ENCODE measurements at regions not wholly inside any gene's neighbourhood (a gene's known extent, or its start where the extent isn't known, plus 50 kb on each side); places are given as distances from the start of the nearest gene placed in this dataset.
A peak's percentile ranks its signal among the peaks of the same experiment; 100 is the strongest.

GRCh38 chrX:149274516-149275105, 230.5 kb downstream of the IDS start:
- no peak overlapping the region for H2AFZ ChIP-seq (ENCODE audit: low read length)
- H3K9ac ChIP-seq (ENCODE audit: insufficient read depth, low read length): no peak overlapping the region

DNA sequence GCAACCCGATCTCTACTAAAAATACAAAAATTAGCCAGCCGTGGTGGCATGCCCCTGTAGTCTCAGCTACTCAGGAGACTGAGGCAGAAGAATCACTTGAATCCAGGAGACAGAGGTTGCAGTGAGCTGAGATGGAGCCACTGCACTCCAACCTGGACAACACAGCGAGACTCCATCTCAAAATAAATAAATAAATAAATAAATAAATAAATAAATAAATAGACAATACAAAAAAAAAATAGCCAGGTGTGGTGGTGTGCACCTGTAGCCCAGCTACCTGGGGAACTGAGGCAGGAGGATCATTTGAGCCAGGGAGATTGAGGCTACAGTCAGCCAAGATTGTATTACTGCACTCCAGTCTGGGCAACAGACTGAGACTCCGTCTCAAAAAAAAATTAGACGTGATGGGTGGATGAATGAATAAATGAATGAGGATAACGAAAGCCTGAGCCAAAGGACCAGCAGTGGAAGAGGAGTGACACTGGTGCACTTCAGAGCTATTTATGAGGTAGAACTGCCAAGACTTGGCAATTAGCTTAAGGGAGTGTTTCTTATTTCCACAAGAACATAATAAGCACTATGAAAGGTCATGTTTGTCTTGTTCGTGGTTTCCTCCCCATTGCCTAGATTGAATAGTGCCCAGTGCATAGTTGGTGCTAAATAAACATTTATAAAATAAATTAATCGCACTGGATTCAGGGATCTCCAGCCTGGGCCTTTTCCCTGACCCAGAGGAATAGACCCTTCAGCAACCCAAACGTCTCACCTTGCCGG, 232.2 kb downstream of the IDS start:
- H3K4me1 ChIP-seq (ENCODE audit: control insufficient read depth, extremely low read depth, insufficient read depth, low read length): no peaks in the 10 kb centered on the region
- H3K36me3 ChIP-seq (ENCODE audit: control insufficient read depth, insufficient read depth, low read length): no peaks in the 10 kb centered on the region
- no peaks in the 10 kb centered on the region for H3K9me3 ChIP-seq (ENCODE audit: control insufficient read depth, insufficient read depth, low read depth, low read length)
- no peak overlapping the region for H3K4me2 ChIP-seq (ENCODE audit: extremely low read depth, insufficient read depth, low read length)
- H3K27ac ChIP-seq (ENCODE audit: insufficient read depth, low read length): no peak overlapping the region
- no peaks in the 10 kb centered on the region for H4K20me1 ChIP-seq (ENCODE audit: control insufficient read depth, extremely low read depth, insufficient read depth, low read length)
- H3K4me3 ChIP-seq (replicated peaks in 1 of 4; ENCODE audit: control extremely low read depth in 1 of 4, insufficient read depth in 1 of 4, low read depth in 3 of 4, low read length in 4 of 4): no peak overlapping the region
- H2AFZ ChIP-seq (ENCODE audit: low read length): no peak overlapping the region
- TF ChIP-seq, protein P1, sequence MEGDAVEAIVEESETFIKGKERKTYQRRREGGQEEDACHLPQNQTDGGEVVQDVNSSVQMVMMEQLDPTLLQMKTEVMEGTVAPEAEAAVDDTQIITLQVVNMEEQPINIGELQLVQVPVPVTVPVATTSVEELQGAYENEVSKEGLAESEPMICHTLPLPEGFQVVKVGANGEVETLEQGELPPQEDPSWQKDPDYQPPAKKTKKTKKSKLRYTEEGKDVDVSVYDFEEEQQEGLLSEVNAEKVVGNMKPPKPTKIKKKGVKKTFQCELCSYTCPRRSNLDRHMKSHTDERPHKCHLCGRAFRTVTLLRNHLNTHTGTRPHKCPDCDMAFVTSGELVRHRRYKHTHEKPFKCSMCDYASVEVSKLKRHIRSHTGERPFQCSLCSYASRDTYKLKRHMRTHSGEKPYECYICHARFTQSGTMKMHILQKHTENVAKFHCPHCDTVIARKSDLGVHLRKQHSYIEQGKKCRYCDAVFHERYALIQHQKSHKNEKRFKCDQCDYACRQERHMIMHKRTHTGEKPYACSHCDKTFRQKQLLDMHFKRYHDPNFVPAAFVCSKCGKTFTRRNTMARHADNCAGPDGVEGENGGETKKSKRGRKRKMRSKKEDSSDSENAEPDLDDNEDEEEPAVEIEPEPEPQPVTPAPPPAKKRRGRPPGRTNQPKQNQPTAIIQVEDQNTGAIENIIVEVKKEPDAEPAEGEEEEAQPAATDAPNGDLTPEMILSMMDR (conservative IDR thresholded peaks at IDR 0.05 in 1 of 2, IDR thresholded peaks at IDR 0.05 in 1 of 2; ENCODE audit: low read depth in 1 of 2, low read length in 2 of 2): no peak
- no peak for TF ChIP-seq EZH2 (IDR thresholded peaks at IDR 0.05; ENCODE audit: low read length, missing control alignments)
- no peak overlapping the region for H3K9ac ChIP-seq (ENCODE audit: insufficient read depth, low read length)
- H3K27me3 ChIP-seq (ENCODE audit: control insufficient read depth, insufficient read depth, low read length): no peaks in the 10 kb centered on the region
- DNase-seq (ENCODE audit: low read depth in 2 of 2): peak in 1 of 2 donors; percentile 42
- H3K79me2 ChIP-seq (ENCODE audit: control insufficient read depth, insufficient read depth, low read length): no peaks in the 10 kb centered on the region

More at GRCh38 chrX:149274516-149275105, 230.5 kb downstream of the IDS start:
- no peaks in the 10 kb centered on the region for H3K4me1 ChIP-seq (ENCODE audit: control insufficient read depth, extremely low read depth, insufficient read depth, low read length)
- no peak for TF ChIP-seq EZH2 (IDR thresholded peaks at IDR 0.05; ENCODE audit: low read length, missing control alignments)
- TF ChIP-seq, protein P1 (conservative IDR thresholded peaks at IDR 0.05 in 1 of 2, IDR thresholded peaks at IDR 0.05 in 1 of 2; ENCODE audit: low read depth in 1 of 2, low read length in 2 of 2): no peak
- H3K79me2 ChIP-seq (ENCODE audit: control insufficient read depth, insufficient read depth, low read length): no peaks in the 10 kb centered on the region
- DNase-seq (ENCODE audit: low read depth in 2 of 2): peak; percentile 12 to 59
- H3K36me3 ChIP-seq (ENCODE audit: control insufficient read depth, insufficient read depth, low read length): no peaks in the 10 kb centered on the region
- H3K27me3 ChIP-seq (ENCODE audit: control insufficient read depth, insufficient read depth, low read length): no peaks in the 10 kb centered on the region
- no peaks in the 10 kb centered on the region for H4K20me1 ChIP-seq (ENCODE audit: control insufficient read depth, extremely low read depth, insufficient read depth, low read length)
- no peaks in the 10 kb centered on the region for H3K9me3 ChIP-seq (ENCODE audit: control insufficient read depth, insufficient read depth, low read depth, low read length)
- no peak overlapping the region for H3K4me3 ChIP-seq (replicated peaks in 1 of 4; ENCODE audit: control extremely low read depth in 1 of 4, insufficient read depth in 1 of 4, low read depth in 3 of 4, low read length in 4 of 4)
- H3K4me2 ChIP-seq (ENCODE audit: extremely low read depth, insufficient read depth, low read length): no peak overlapping the region
- H3K27ac ChIP-seq (ENCODE audit: insufficient read depth, low read length): no peak overlapping the region

DNA sequence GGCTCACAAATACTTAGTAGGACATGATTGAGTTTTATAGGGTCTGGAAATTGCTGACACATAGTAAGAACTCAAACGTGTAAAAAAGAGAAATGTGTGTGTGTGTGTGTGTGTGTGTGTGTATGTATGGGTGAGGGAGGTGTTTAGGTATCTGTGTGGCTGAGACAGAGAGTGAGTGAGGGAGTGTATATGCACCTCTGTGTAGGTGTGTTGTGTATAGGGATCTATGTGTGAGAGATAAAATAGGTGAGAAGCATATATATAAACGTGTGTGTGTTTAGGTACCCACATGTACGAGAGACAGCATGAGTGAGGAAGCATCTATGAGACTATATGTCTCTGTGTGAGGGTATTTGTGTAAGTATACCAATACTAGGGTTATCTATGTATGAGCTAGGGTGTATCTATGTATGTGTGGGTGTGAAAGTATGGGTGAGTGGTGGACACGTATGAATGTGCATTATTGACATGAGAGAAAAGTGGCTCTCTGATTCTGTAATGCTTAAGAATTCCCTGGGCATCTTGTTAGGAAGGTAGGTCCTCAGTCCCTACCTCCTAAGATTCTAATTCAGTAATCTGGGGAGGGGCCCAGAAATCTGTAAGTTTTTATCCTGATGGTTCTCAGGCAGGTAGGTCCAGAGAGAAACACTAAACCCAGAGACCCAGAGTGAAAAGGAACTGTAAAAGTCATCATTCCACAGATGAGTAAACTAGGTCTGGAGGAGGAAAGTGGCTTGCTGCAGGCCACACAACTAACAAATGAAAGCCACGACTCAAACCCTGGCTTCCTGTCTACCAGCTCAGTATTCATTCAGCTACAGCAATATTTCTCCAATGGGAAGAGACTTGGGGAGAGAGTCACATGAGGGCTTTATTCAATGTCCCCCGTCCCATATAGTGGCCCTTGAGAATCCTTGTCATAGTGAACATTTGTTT, 237.0 kb downstream of the IDS start:
- H3K4me1 ChIP-seq (ENCODE audit: control insufficient read depth, extremely low read depth, insufficient read depth, low read length): no peaks in the 10 kb centered on the region
- H2AFZ ChIP-seq (ENCODE audit: low read length): no peak overlapping the region
- no peak for TF ChIP-seq EZH2 (IDR thresholded peaks at IDR 0.05; ENCODE audit: low read length, missing control alignments)
- TF ChIP-seq, protein P1 (conservative IDR thresholded peaks at IDR 0.05 in 1 of 2, IDR thresholded peaks at IDR 0.05 in 1 of 2; ENCODE audit: low read depth in 1 of 2, low read length in 2 of 2): no peak
- H3K9ac ChIP-seq (ENCODE audit: insufficient read depth, low read length): no peak overlapping the region
- DNase-seq (ENCODE audit: low read depth in 2 of 2): no peak
- no peaks in the 10 kb centered on the region for H4K20me1 ChIP-seq (ENCODE audit: control insufficient read depth, extremely low read depth, insufficient read depth, low read length)
- no peak overlapping the region for H3K4me3 ChIP-seq (replicated peaks in 1 of 4; ENCODE audit: control extremely low read depth in 1 of 4, insufficient read depth in 1 of 4, low read depth in 3 of 4, low read length in 4 of 4)
- H3K4me2 ChIP-seq (ENCODE audit: extremely low read depth, insufficient read depth, low read length): no peak overlapping the region
- no peaks in the 10 kb centered on the region for H3K79me2 ChIP-seq (ENCODE audit: control insufficient read depth, insufficient read depth, low read length)
- no peaks in the 10 kb centered on the region for H3K9me3 ChIP-seq (ENCODE audit: control insufficient read depth, insufficient read depth, low read depth, low read length)
- H3K36me3 ChIP-seq (ENCODE audit: control insufficient read depth, insufficient read depth, low read length): no peaks in the 10 kb centered on the region
- H3K27ac ChIP-seq (ENCODE audit: insufficient read depth, low read length): no peak overlapping the region
- no peaks in the 10 kb centered on the region for H3K27me3 ChIP-seq (ENCODE audit: control insufficient read depth, insufficient read depth, low read length)
